PFSK-1 (cell line): ENCODE measurements at regions not wholly inside any gene's neighbourhood (a gene's known extent, or its start where the extent isn't known, plus 50 kb on each side); places are given as distances from the start of the nearest gene placed in this dataset.

Experiments
- FOXP2 ChIP-seq: optimal IDR thresholded peaks from 2 replicates; pipeline ENCODE3; 2011; ENCODE audit warnings: borderline replicate concordance, control low read depth, inconsistent platforms; ENCODE audit not compliant: insufficient read depth; ENCODE audit errors: extremely low read length, extremely low read depth
- POLR2AphosphoS5 ChIP-seq: IDR thresholded peaks from 2 replicates; pipeline ENCODE4 v1.6.1; 2012; ENCODE audit warnings: low read depth, mild to moderate bottlenecking, control low read depth, low read length, moderate library complexity
- SIN3A ChIP-seq: IDR thresholded peaks from 2 replicates; pipeline ENCODE4 v1.6.1; 2012; ENCODE audit warnings: mild to moderate bottlenecking, low read length, moderate library complexity, borderline replicate concordance; ENCODE audit not compliant: insufficient read depth
- TAF1 ChIP-seq: IDR thresholded peaks from 2 replicates; pipeline ENCODE4 v1.6.1; 2012; ENCODE audit warnings: low read length, control low read depth, borderline replicate concordance; ENCODE audit not compliant: insufficient read depth
- TF ChIP-seq, protein P1 (sequence below), 2 experiments: IDR thresholded peaks; 2 replicates each; pipeline versions ENCODE4 v1.6.1 to v1.8.0; 2011 to 2012; ENCODE audit warnings: low read depth in 2 of 2, low read length in 2 of 2, control low read depth in 1 of 2, inconsistent platforms in 1 of 2, mild to moderate bottlenecking in 1 of 2, moderate library complexity in 1 of 2; ENCODE audit not compliant: insufficient read depth in 1 of 2

DNA sequence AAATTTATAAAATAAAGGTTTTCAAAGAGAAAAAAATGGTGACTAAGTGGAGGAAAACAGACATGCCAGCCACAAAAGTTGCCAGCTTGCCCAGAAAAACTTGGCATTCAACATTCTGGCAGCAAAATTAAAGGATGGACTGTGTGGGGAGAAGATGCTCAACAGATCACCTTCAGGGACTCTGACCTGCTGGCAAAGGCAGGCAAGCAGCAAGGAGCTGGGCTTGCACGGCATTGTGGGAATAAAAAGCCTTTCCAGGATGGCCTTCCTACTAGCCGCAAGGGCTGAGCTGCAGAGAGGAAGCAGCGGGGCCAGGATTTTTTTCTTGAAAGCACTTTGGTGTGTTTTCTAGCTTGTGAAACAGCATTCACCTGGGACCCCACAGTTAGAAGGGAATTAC, 101.9 kb upstream of the CACNA2D3 start:
- TF ChIP-seq FOXP2: no peak
- TF ChIP-seq TAF1: no peak
- TF ChIP-seq, protein P1, sequence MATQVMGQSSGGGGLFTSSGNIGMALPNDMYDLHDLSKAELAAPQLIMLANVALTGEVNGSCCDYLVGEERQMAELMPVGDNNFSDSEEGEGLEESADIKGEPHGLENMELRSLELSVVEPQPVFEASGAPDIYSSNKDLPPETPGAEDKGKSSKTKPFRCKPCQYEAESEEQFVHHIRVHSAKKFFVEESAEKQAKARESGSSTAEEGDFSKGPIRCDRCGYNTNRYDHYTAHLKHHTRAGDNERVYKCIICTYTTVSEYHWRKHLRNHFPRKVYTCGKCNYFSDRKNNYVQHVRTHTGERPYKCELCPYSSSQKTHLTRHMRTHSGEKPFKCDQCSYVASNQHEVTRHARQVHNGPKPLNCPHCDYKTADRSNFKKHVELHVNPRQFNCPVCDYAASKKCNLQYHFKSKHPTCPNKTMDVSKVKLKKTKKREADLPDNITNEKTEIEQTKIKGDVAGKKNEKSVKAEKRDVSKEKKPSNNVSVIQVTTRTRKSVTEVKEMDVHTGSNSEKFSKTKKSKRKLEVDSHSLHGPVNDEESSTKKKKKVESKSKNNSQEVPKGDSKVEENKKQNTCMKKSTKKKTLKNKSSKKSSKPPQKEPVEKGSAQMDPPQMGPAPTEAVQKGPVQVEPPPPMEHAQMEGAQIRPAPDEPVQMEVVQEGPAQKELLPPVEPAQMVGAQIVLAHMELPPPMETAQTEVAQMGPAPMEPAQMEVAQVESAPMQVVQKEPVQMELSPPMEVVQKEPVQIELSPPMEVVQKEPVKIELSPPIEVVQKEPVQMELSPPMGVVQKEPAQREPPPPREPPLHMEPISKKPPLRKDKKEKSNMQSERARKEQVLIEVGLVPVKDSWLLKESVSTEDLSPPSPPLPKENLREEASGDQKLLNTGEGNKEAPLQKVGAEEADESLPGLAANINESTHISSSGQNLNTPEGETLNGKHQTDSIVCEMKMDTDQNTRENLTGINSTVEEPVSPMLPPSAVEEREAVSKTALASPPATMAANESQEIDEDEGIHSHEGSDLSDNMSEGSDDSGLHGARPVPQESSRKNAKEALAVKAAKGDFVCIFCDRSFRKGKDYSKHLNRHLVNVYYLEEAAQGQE (IDR thresholded peaks at IDR 0.05; ENCODE audit: insufficient read depth in 1 of 2, low read depth in 2 of 2, low read length in 2 of 2): no peak
- TF ChIP-seq POLR2AphosphoS5: no peak
- no peak for TF ChIP-seq SIN3A

DNA sequence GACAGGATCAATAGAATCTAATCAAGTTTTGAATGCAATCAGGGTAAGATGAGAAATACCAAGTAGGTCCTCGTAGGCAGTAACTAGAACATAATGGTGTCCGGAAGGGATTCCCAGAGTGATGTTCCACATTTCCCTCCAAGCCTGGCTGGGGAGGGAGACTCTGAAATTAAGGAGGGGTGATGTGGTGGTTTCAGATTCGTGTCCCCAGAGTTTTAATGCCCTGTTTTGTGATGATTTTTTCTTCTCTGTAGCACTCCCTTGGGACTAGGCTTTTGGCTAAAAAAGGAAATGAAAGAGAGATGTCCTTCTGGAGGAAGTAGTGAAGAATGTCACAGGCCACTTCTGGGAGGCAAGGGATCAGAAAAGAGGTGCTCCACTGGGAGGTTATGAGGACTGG, 108.3 kb upstream of the CACNA2D3 start:
- TF ChIP-seq POLR2AphosphoS5 (no peak), FOXP2 (no peak), TAF1 (no peak), SIN3A (no peak)
- TF ChIP-seq, protein P1 (IDR thresholded peaks at IDR 0.05; ENCODE audit: insufficient read depth in 1 of 2, low read depth in 2 of 2, low read length in 2 of 2): no peak

DNA sequence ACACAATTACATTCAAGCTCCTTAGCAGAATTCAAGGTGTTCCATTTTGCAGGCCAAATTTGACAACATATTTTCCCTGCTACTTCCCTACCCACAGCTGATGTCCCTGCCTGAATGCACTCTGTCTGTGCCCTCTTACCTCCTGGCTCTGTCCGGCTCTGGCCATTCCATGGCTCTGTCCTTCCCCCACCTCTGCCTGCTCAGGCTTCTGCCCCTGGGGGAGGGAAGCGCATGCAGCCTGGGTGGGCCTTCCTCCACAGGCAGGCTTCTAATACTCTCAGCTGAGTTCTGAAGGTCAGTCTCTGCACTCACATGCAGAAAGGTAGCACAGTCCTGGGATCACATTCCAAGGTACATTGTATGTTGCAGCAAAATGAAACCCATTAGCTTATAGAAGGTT, 113.6 kb upstream of the CACNA2D3 start:
- TF ChIP-seq TAF1: no peak
- no peak for TF ChIP-seq SIN3A
- TF ChIP-seq FOXP2: no peak
- TF ChIP-seq, protein P1 (IDR thresholded peaks at IDR 0.05; ENCODE audit: insufficient read depth in 1 of 2, low read depth in 2 of 2, low read length in 2 of 2): no peak
- TF ChIP-seq POLR2AphosphoS5: no peak

DNA sequence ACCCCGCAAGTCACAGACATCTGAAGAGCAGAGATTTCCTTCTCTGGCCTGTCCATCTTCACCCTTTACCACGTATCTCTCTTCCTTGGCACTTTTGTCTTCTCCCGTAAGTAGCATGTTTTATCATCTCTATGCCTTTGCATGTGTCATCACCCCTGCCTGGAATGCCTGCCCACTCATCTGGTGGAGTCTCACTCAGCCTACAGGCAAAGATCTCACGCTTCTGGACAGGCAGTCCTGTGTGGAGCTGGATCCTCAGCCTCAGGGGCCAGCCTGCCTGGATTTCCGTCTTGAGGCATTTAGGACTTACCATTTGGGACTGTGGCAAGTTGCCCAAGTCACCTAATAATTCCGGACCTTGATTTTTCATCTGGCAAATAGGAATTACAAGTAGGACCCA, 114.3 kb upstream of the CACNA2D3 start:
- TF ChIP-seq TAF1 (no peak), SIN3A (no peak), FOXP2 (no peak)

DNA sequence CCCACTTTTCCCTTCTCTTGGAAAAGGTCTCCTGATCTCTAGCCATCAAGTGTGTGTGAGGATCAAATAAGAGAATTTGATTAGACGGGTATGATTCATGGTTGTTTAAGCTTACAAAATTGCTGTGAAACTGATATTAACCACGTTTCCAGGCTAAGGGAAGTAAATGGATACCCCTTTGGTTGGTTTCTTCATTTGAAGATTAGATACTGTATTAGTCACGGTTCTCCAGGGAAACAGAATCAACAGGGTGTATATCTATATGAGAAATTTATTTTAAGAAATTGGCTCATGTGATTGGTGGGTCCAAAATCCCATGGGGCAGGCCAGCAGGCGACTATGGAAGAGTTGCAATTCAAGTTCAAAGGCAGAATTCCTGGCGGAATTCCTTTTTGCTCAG, 112.7 kb upstream of the SELENOK start:
- TF ChIP-seq SIN3A (no peak), FOXP2 (no peak), POLR2AphosphoS5 (no peak), TAF1 (no peak)

DNA sequence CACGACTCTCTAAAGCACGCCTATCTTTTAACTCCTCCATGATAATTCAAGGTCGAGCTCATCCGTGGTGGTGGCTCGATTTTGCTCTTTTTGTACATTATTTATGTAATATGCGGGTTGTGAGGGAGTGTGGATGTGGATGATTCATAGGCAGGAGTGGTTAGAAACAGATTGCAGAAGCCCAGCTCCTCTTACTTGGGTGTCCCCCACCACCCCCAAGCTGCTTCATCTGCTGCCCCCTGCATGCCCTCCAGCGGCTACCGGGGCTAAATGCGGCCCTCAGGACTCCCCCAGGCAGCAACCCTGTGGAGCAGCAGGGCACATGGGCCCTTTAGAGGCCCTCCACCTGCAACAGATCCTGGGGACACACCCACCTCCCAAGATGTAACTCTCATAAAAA, 111.5 kb upstream of the SELENOK start:
- TF ChIP-seq FOXP2: no peak
- no peak for TF ChIP-seq POLR2AphosphoS5
- no peak for TF ChIP-seq TAF1
- TF ChIP-seq, protein P1 (IDR thresholded peaks at IDR 0.05; ENCODE audit: insufficient read depth in 1 of 2, low read depth in 2 of 2, low read length in 2 of 2): no peak
- TF ChIP-seq SIN3A: no peak
